Muscle layer of duodenum (tissue), 2 donors: ENCODE measurements at regions not wholly inside any gene's neighbourhood (a gene's known extent, or its start where the extent isn't known, plus 50 kb on each side); places are given as distances from the start of the nearest gene placed in this dataset.
"Not testable (repeated sequence)": the region's sequence is repeated elsewhere in the genome, so short reads cannot be mapped to it uniquely, and the experiment has no call there.

Experiments
- H3K27ac ChIP-seq: one replicate; pipeline ENCODE4 v1.7.0; 2013; ENCODE audit warnings: mild to moderate bottlenecking, low read length
- H3K27me3 ChIP-seq: one replicate; pipeline ENCODE4 v1.7.0; 2013; ENCODE audit warnings: low read depth, mild to moderate bottlenecking, control low read depth, low read length
- H3K36me3 ChIP-seq, 2 donors: one replicate each; pipeline ENCODE4 v1.7.0; 2013; ENCODE audit warnings: low read length in 2 of 2, control low read depth in 1 of 2, mild to moderate bottlenecking in 1 of 2; ENCODE audit not compliant: insufficient read depth in 2 of 2, control insufficient read depth in 1 of 2
- H3K4me1 ChIP-seq, 2 donors: one replicate each; pipeline ENCODE4 v1.7.0; 2013; ENCODE audit warnings: low read length in 2 of 2, mild to moderate bottlenecking in 2 of 2, control low read depth in 1 of 2, moderate library complexity in 1 of 2; ENCODE audit not compliant: insufficient read depth in 2 of 2, control insufficient read depth in 1 of 2
- H3K4me3 ChIP-seq, 2 donors: one replicate each; pipeline ENCODE4 v1.7.0; 2013; ENCODE audit warnings: low read length in 2 of 2, low read depth in 1 of 2, mild to moderate bottlenecking in 1 of 2
- H3K9me3 ChIP-seq, 2 donors: one replicate each; pipeline ENCODE4 v1.7.0; 2013; ENCODE audit warnings: low read length in 2 of 2, control low read depth in 1 of 2, mild to moderate bottlenecking in 1 of 2; ENCODE audit not compliant: control insufficient read depth in 1 of 2
- donor health status: healthy.

DNA sequence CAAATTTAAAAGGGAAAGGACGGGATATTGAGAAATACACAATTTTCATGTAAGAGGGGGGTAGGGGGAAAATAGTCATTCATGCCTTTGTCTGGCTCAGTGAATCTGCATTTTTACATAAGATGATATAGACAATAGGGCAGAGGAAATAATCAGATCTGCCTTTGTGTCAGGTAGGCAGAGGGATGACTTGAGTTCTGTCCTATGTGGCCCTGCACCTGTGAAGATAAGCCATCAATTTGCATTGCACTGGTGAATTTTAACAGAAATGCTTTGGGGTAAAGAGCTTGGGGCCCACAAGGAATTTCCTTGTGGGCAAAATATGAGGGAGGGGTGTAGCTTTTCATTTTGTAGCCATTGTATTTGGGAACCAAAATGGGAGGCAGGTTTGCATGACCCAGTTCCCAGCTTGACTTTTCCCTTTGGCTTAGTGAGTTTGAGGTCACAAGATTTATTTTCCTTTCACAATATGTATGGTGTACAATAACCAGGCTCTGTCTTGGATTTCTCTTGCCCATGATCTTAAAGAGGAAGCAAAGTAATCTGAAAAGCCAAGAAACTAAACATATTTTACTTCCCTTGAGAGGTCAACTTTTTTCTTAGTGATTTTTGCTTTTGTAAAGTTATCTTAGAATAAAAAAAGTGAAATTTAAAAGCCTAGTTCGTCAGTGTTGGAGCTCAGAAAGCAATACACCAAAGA is 77.7 kb upstream of the SORL1 start:
- H3K27me3 ChIP-seq = no peaks in the 10 kb centered on the region
- no peak overlapping the region for H3K4me3 ChIP-seq
- H3K4me1 ChIP-seq = no peaks in the 10 kb centered on the region
- no peaks in the 10 kb centered on the region for H3K36me3 ChIP-seq
- no peak overlapping the region for H3K27ac ChIP-seq
- no peaks in the 10 kb centered on the region for H3K9me3 ChIP-seq

DNA sequence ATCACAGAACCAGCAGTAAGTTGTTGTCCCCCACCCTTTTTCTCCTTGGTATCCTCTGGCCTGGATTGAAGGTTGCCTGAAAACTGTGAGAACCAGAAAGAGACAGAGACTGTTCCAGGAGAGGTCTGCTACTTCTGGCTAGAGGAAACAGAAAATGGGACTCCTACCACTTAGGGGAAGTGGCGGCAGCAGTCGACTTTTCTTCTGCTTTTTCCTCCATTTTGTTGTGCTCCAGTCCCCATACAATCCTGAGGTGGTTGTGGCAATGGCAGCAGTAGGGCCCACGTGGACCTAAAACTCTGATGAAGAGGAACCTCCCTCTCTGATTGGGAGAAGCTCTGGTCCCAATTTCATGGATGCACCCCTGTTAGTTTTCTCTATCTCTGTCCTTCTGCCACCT is 76.0 kb upstream of the SORL1 start:
- Histone ChIP-seq H3K27me3 (no peaks in the 10 kb centered on the region), H3K27ac (no peak overlapping the region), H3K4me3 (no peak overlapping the region), H3K4me1 (no peaks in the 10 kb centered on the region), H3K9me3 (no peaks in the 10 kb centered on the region), H3K36me3 (no peaks in the 10 kb centered on the region)

DNA sequence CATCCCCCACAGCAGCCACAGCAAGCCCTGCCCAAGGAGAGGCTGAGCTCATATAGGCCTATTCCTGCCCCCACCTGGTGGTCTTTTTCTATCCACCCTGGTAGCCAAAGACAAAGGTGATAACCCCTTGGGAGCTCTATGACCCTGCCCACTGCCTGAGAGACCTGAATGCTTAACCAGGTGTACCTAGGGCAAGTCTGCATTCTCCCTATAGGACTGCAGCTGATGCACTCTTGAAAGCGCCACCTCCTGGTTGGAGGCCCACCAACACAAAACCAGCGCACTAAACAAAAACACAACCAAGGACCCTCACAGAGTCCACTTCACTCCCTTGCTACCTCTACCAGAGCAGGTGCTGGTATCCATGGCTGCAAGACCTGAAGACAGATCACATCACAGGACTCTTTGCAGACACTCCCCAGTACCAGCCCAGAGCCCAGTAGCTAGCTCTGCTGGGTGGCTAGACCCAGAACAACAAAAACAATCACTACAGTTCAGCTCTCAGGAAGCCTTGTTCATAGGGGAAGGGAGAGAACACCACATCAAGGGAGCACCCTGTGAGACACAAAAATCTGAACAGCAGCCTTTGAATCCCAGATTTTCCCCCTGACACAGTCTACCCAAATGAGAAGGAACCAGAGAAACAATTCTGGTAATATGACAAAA is 72.8 kb upstream of the SORL1 start:
- H3K9me3 ChIP-seq, H3K36me3 ChIP-seq, H3K27ac ChIP-seq, H3K27me3 ChIP-seq, H3K4me1 ChIP-seq, H3K4me3 ChIP-seq: not testable (repeated sequence)

DNA sequence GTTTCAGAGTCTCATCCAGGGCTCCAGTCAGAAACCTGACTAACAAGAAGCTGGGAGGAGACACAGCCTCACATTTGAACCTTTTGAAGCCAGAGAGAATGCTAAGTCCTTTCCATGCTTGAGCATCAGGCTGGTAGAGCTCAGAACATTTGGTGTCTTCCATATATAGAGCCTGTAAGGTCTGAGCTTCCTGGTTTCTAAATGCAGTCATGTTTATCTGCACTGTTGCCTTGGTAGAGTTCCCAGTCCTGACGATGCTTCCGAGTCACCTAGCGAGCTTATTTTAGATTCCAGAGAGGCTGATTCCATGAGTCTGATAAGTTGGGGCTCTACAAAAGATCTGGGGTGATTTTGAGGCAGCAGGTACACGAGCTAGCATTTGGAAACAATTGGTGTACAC is 68.4 kb upstream of the SORL1 start:
- Histone ChIP-seq H3K27ac (peak overlapping the region; percentile 53), H3K4me3 (no peak overlapping the region), H3K36me3 (no peaks in the 10 kb centered on the region), H3K27me3 (no peaks in the 10 kb centered on the region), H3K4me1 (peaks cover 0 to under 1% of the 10 kb centered on the region in 2 donors), H3K9me3 (no peaks in the 10 kb centered on the region)

- no peak overlapping the region for H3K4me3 ChIP-seq
- no peak overlapping the region for H3K27ac ChIP-seq
- no peaks in the 10 kb centered on the region for H3K36me3 ChIP-seq
- H3K27me3 ChIP-seq = no peaks in the 10 kb centered on the region
- no peaks in the 10 kb centered on the region for H3K9me3 ChIP-seq
- peaks cover 0 to 5% of the 10 kb centered on the region in 2 donors for H3K4me1 ChIP-seq
These were observed 66.4 kb upstream of the SORL1 start for GRCh38 chr11:121385688-121386087.
